Nephron progenitor cell (in vitro differentiated cells): ENCODE measurements at regions not wholly inside any gene's neighbourhood (a gene's known extent, or its start where the extent isn't known, plus 50 kb on each side); places are given as distances from the start of the nearest gene placed in this dataset.
"Not testable (repeated sequence)": the region's sequence is repeated elsewhere in the genome, so short reads cannot be mapped to it uniquely, and the experiment has no call there.

ENCODE experiments used
- DNase-seq: peaks from one replicate; pipeline ENCODE4 v3.0.0; 2021
- H3K27ac Mint-ChIP-seq: 2 replicates; pipeline ENCODE4 v1.8.0; 2021; ENCODE audit warnings: mild to moderate bottlenecking, moderate library complexity, mixed read lengths
- H3K27me3 Mint-ChIP-seq: 2 replicates; pipeline ENCODE4 v1.8.0; 2021; ENCODE audit warnings: mild to moderate bottlenecking, low read depth, mixed read lengths; ENCODE audit not compliant: poor library complexity
- H3K36me3 Mint-ChIP-seq: 2 replicates; pipeline ENCODE4 v1.8.0; 2021; ENCODE audit warnings: low read depth, mixed read lengths
- H3K4me1 Mint-ChIP-seq: 2 replicates; pipeline ENCODE4 v1.8.0; 2021; ENCODE audit warnings: mixed read lengths
- H3K4me3 Mint-ChIP-seq: 2 replicates; pipeline ENCODE4 v1.8.0; 2021; ENCODE audit warnings: mild to moderate bottlenecking, moderate library complexity, mixed read lengths
- H3K9me3 Mint-ChIP-seq: 2 replicates; pipeline ENCODE4 v1.8.0; 2021; ENCODE audit warnings: mild to moderate bottlenecking, moderate library complexity, mixed read lengths
- CTCF ChIP-seq: fragments of 200-600 bp; sonication (generic); IDR thresholded peaks from 2 replicates; pipeline ENCODE4 v1.5.0; 2021; ENCODE audit warnings: antibody characterized with exemption

GRCh38 chr4:126512979-126513378, 1119.8 kb upstream of the INTU start:
- Mint-ChIP-seq H3K4me1 (peaks cover 5% of the 10 kb centered on the region), H3K4me3 (no peak overlapping the region), H3K9me3 (no peaks in the 10 kb centered on the region), H3K27me3 (no peaks in the 10 kb centered on the region), H3K36me3 (no peaks in the 10 kb centered on the region), H3K27ac (no peak overlapping the region)
- no peak for DNase-seq
- TF ChIP-seq CTCF: no peak

GRCh38 chr4:126513596-126513995, 1119.2 kb upstream of the INTU start:
- Mint-ChIP-seq H3K4me3 (no peak overlapping the region), H3K27ac (peak overlapping the region; percentile 17), H3K4me1 (peaks cover 5% of the 10 kb centered on the region), H3K9me3 (no peaks in the 10 kb centered on the region), H3K36me3 (no peaks in the 10 kb centered on the region), H3K27me3 (no peaks in the 10 kb centered on the region)
- TF ChIP-seq CTCF: no peak
- no peak for DNase-seq

- no peaks in the 10 kb centered on the region for H3K4me1 Mint-ChIP-seq
- no peak overlapping the region for H3K27ac Mint-ChIP-seq
- no peaks in the 10 kb centered on the region for H3K36me3 Mint-ChIP-seq
- no peak overlapping the region for H3K4me3 Mint-ChIP-seq
- H3K9me3 Mint-ChIP-seq: peaks cover 20% of the 10 kb centered on the region
- no peak for DNase-seq
- TF ChIP-seq CTCF: no peak
- no peaks in the 10 kb centered on the region for H3K27me3 Mint-ChIP-seq
Observed at GRCh38 chr4:126520731-126521130, 1112.0 kb upstream of the INTU start.

- peaks cover 29% of the 10 kb centered on the region for H3K9me3 Mint-ChIP-seq
Observed at GRCh38 chr4:126525400-126525799, 1107.4 kb upstream of the INTU start.

GRCh38 chr4:126526335-126526734, 1106.4 kb upstream of the INTU start:
- Mint-ChIP-seq H3K4me3 (no peak overlapping the region), H3K27me3 (no peaks in the 10 kb centered on the region)

More at GRCh38 chr4:126525400-126525799, 1107.4 kb upstream of the INTU start:
- not testable (repeated sequence) for H3K4me1 Mint-ChIP-seq, H3K27ac Mint-ChIP-seq, H3K36me3 Mint-ChIP-seq, H3K27me3 Mint-ChIP-seq, H3K4me3 Mint-ChIP-seq, DNase-seq

GRCh38 chr4:126529997-126530396, 1102.8 kb upstream of the INTU start:
- no peak for TF ChIP-seq CTCF
- Mint-ChIP-seq H3K27ac (no peak overlapping the region), H3K27me3 (no peaks in the 10 kb centered on the region), H3K36me3 (no peaks in the 10 kb centered on the region), H3K4me1 (no peaks in the 10 kb centered on the region), H3K4me3 (no peak overlapping the region), H3K9me3 (peaks cover 16% of the 10 kb centered on the region)
- DNase-seq: no peak

More at GRCh38 chr4:126526335-126526734, 1106.4 kb upstream of the INTU start:
- no peak overlapping the region for H3K27ac Mint-ChIP-seq
- DNase-seq: no peak
- no peak for TF ChIP-seq CTCF
- no peaks in the 10 kb centered on the region for H3K4me1 Mint-ChIP-seq
- H3K9me3 Mint-ChIP-seq: peaks cover 29% of the 10 kb centered on the region
- H3K36me3 Mint-ChIP-seq: no peaks in the 10 kb centered on the region
